ENCODE measurements at regions not wholly inside any gene's neighbourhood (a gene's known extent, or its start where the extent isn't known, plus 50 kb on each side); places are given as distances from the start of the nearest gene placed in this dataset.

GRCh38 chr2:16175247-16175825 lies 235.0 kb downstream of the MYCN start:
- TF ChIP-seq, protein P1, sequence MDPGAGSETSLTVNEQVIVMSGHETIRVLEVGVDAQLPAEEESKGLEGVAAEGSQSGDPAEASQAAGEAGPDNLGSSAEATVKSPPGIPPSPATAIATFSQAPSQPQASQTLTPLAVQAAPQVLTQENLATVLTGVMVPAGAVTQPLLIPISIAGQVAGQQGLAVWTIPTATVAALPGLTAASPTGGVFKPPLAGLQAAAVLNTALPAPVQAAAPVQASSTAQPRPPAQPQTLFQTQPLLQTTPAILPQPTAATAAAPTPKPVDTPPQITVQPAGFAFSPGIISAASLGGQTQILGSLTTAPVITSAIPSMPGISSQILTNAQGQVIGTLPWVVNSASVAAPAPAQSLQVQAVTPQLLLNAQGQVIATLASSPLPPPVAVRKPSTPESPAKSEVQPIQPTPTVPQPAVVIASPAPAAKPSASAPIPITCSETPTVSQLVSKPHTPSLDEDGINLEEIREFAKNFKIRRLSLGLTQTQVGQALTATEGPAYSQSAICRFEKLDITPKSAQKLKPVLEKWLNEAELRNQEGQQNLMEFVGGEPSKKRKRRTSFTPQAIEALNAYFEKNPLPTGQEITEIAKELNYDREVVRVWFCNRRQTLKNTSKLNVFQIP (CRISPR knock-in tag; IDR thresholded peaks at IDR 0.05; ENCODE audit: borderline replicate concordance, low read depth) = no peak
- TF ChIP-seq ZFP30 (CRISPR knock-in tag; IDR thresholded peaks at IDR 0.05) (no peak), TSHZ2 (CRISPR knock-in tag; IDR thresholded peaks at IDR 0.05) (no peak), ESRRG (CRISPR knock-in tag; IDR thresholded peaks at IDR 0.05) (no peak), ZNF70 (CRISPR knock-in tag; IDR thresholded peaks at IDR 0.05) (no peak), TOX (CRISPR knock-in tag; IDR thresholded peaks at IDR 0.05; ENCODE audit: borderline replicate concordance) (no peak), CSDC2 (CRISPR knock-in tag; IDR thresholded peaks at IDR 0.05) (no peak), PPARA (CRISPR knock-in tag; IDR thresholded peaks at IDR 0.05; ENCODE audit: borderline replicate concordance) (no peak), GLIS3 (CRISPR knock-in tag; IDR thresholded peaks at IDR 0.05) (no peak), ZFP3 (CRISPR knock-in tag; IDR thresholded peaks at IDR 0.05) (no peak), ISL1 (CRISPR knock-in tag; IDR thresholded peaks at IDR 0.05) (no peak), ARNTL (CRISPR knock-in tag; IDR thresholded peaks at IDR 0.05; ENCODE audit: borderline replicate concordance, low read depth) (no peak), CSRNP3 (CRISPR knock-in tag; IDR thresholded peaks at IDR 0.05) (no peak)
- TF ChIP-seq, protein P2, sequence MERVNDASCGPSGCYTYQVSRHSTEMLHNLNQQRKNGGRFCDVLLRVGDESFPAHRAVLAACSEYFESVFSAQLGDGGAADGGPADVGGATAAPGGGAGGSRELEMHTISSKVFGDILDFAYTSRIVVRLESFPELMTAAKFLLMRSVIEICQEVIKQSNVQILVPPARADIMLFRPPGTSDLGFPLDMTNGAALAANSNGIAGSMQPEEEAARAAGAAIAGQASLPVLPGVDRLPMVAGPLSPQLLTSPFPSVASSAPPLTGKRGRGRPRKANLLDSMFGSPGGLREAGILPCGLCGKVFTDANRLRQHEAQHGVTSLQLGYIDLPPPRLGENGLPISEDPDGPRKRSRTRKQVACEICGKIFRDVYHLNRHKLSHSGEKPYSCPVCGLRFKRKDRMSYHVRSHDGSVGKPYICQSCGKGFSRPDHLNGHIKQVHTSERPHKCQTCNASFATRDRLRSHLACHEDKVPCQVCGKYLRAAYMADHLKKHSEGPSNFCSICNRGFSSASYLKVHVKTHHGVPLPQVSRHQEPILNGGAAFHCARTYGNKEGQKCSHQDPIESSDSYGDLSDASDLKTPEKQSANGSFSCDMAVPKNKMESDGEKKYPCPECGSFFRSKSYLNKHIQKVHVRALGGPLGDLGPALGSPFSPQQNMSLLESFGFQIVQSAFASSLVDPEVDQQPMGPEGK (CRISPR knock-in tag; IDR thresholded peaks at IDR 0.05; ENCODE audit: borderline replicate concordance) = no peak
